Type B pancreatic cell (in vitro differentiated cells): ENCODE measurements at regions not wholly inside any gene's neighbourhood (a gene's known extent, or its start where the extent isn't known, plus 50 kb on each side); places are given as distances from the start of the nearest gene placed in this dataset.

Experiments
- DNase-seq: peaks from one replicate; pipeline ENCODE4 v3.0.0; 2021; ENCODE audit warnings: mixed read lengths; ENCODE audit not compliant: unreplicated experiment; ENCODE audit errors: extremely low spot score
- H3K27ac Mint-ChIP-seq: 2 replicates; pipeline ENCODE4 v1.8.0; 2021; ENCODE audit warnings: mild to moderate bottlenecking, mixed read lengths
- H3K27me3 Mint-ChIP-seq: 2 replicates; pipeline ENCODE4 v1.8.0; 2021; ENCODE audit warnings: mixed read lengths
- H3K36me3 Mint-ChIP-seq: 2 replicates; pipeline ENCODE4 v1.8.0; 2021; ENCODE audit warnings: mixed read lengths
- H3K4me1 Mint-ChIP-seq: one replicate; pipeline ENCODE4 v1.8.0; 2021; ENCODE audit warnings: mixed read lengths; ENCODE audit not compliant: unreplicated experiment
- H3K4me3 Mint-ChIP-seq: 2 replicates; pipeline ENCODE4 v1.8.0; 2021; ENCODE audit warnings: mild to moderate bottlenecking, mixed read lengths
- H3K9me3 Mint-ChIP-seq: 2 replicates; pipeline ENCODE4 v1.8.0; 2021; ENCODE audit warnings: mixed read lengths
- CTCF ChIP-seq: fragments of 200-600 bp; sonication (generic); conservative IDR thresholded peaks from 2 replicates; pipeline ENCODE4 v1.5.0; 2021; ENCODE audit warnings: antibody characterized with exemption, mild to moderate bottlenecking

GRCh38 chr13:40343550-40344269 lies 322.7 kb downstream of the FOXO1 start:
- H3K9me3 Mint-ChIP-seq = no peaks in the 10 kb centered on the region
- no peak for DNase-seq
- no peak for TF ChIP-seq CTCF
- H3K4me3 Mint-ChIP-seq = no peak overlapping the region
- peaks cover 69% of the 10 kb centered on the region for H3K4me1 Mint-ChIP-seq
- no peaks in the 10 kb centered on the region for H3K27me3 Mint-ChIP-seq
- peak overlapping the region; percentile 59 for H3K27ac Mint-ChIP-seq
- no peaks in the 10 kb centered on the region for H3K36me3 Mint-ChIP-seq

GRCh38 chr13:40344270-40345148 lies 321.9 kb downstream of the FOXO1 start:
- no peak for TF ChIP-seq CTCF
- Mint-ChIP-seq H3K27me3 (peaks cover under 1% of the 10 kb centered on the region), H3K4me3 (no peak overlapping the region), H3K27ac (no peak overlapping the region), H3K9me3 (no peaks in the 10 kb centered on the region), H3K36me3 (no peaks in the 10 kb centered on the region), H3K4me1 (peaks cover 73% of the 10 kb centered on the region)
- no peak for DNase-seq

GRCh38 chr13:40345149-40345514 lies 321.3 kb downstream of the FOXO1 start:
- Mint-ChIP-seq H3K4me1 (peaks cover 69% of the 10 kb centered on the region), H3K27ac (no peak overlapping the region), H3K36me3 (no peaks in the 10 kb centered on the region), H3K27me3 (peaks cover 3% of the 10 kb centered on the region), H3K9me3 (no peaks in the 10 kb centered on the region), H3K4me3 (no peak overlapping the region)
- TF ChIP-seq CTCF = no peak
- DNase-seq = no peak

- peaks cover 3% of the 10 kb centered on the region for H3K27me3 Mint-ChIP-seq
- no peak for DNase-seq
- TF ChIP-seq CTCF = no peak
- H3K27ac Mint-ChIP-seq = no peak overlapping the region
- H3K4me1 Mint-ChIP-seq = peaks cover 66% of the 10 kb centered on the region
- no peaks in the 10 kb centered on the region for H3K9me3 Mint-ChIP-seq
- H3K36me3 Mint-ChIP-seq = no peaks in the 10 kb centered on the region
- H3K4me3 Mint-ChIP-seq = no peak overlapping the region
Observed at GRCh38 chr13:40345654-40346372, 320.6 kb downstream of the FOXO1 start.

- no peak for TF ChIP-seq CTCF
- Mint-ChIP-seq H3K4me3 (no peak overlapping the region), H3K9me3 (no peaks in the 10 kb centered on the region), H3K27ac (no peak overlapping the region), H3K4me1 (peaks cover 65% of the 10 kb centered on the region), H3K36me3 (no peaks in the 10 kb centered on the region), H3K27me3 (peaks cover 3% of the 10 kb centered on the region)
- no peak for DNase-seq
Observed at GRCh38 chr13:40346592-40346991, 319.8 kb downstream of the FOXO1 start.
